ENCODE measurements at regions not wholly inside any gene's neighbourhood (a gene's known extent, or its start where the extent isn't known, plus 50 kb on each side); places are given as distances from the start of the nearest gene placed in this dataset.
"Not testable (repeated sequence)": the region's sequence is repeated elsewhere in the genome, so short reads cannot be mapped to it uniquely, and the experiment has no call there.

DNA sequence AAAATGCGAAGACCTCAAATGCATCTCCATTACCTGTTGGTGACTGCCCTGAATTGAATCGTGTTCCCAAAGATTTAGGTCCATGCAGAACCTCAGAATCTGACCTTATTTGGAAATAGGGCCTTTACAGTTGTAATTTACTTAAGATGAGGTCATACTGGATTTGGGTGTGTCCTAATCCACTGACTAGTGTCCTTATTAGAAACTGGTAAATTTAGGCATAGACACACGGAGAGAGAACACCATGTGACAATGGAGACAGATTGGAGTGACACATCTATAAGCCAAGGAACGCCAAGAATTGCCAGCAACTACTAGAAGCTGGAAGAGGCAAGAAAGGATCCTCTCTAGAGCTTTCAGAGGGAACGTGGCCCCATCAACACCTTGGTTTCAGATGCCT lies 203.1 kb downstream of the SMAD2 start:
- DNase-seq: no peak

DNA sequence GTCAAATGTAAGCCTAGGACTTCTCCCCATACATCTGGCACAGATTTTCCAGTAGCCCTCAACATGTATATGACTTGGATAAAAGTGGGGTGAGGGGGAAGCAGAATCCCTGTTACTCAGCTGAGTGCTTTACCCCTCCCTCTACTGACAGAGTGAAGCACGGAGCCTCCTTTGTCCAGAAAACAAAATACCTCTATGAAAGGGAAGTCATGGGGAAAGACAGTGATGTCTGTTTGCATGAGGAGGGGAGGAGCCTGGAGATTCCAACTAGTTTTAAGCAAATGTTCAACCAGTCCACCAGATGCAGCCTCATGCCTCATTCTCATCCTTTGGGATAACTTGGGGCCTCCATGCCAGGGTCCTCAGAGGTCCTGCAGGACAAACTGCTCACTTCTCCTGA lies 203.9 kb downstream of the SMAD2 start:
- no peak for DNase-seq

DNA sequence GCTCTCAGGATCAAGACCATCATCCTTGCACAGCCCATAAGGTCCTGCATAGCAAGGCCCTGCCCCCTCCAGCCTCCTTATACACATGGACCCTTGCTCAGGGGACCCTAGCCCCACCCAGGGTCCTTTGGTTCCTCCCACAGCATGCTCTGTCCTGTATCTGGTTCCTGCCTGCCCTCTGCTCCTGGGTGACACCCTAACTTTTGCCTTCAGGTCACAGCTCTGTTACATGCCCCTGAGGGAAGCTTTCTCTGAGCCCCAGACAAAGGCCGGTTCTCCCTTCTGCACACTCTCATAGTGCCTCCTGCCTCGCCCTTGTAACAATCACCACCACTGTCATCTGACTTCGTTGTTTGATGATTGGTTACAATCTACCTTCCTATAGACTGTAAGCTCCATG lies 204.8 kb downstream of the SMAD2 start:
- no peak for DNase-seq

DNA sequence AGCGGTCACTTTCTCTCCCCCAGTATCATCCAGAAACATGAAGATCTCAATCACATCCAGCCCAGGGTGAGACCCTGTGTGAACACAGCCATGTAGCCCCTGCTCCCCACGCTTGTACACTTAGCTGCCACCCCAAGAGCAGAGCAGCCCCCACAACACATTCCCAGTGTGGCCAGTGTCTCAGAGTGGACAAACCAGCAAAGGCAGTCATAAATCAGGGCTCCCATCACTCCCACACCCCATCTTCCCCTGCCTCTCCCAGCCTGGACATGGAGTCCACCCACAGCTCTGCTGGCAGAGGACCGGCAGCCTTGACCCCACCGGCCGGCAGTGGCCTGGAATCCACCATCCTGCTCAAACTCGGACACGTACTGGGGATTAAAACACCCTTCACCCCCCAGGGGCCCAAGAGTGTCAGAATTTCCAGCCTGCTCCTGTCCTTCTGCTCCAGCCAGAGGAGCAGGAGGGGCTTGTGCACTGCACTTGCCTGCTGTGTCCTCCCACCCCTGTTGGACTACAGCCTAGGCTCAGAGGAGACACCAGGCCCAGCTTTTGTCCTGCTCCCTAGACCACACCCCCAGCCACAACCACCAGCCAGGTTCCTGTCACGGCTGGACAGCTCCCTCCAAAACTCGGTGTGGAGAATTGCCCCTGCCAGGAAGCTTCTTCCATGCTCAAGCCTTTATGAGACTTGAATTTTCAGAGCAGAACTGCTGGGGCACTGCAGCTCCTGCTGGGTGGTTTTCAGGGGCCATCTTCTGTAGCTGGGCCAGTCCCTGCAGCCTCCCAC lies 206.1 kb downstream of the SMAD2 start:
- no peak for DNase-seq

DNA sequence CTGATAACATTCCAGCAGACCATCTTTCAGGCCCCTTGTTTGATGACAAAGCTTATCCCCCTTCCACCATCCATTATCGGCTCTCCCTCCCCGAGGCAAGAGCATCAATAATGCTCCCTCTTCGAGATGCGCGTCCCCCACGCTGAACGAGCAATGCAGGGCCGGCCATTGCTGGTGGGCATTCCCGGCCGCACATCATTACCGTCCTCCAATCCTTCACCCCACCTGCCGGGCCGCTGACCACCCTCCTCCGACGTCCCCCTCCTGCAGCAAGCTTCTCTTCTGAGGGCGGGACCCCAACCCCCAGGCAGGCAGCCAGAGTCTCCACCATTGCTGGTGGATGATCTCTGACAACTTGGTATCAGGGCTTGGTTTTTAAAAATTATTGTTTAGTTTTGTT lies 208.6 kb downstream of the SMAD2 start:
- no peak for DNase-seq

DNA sequence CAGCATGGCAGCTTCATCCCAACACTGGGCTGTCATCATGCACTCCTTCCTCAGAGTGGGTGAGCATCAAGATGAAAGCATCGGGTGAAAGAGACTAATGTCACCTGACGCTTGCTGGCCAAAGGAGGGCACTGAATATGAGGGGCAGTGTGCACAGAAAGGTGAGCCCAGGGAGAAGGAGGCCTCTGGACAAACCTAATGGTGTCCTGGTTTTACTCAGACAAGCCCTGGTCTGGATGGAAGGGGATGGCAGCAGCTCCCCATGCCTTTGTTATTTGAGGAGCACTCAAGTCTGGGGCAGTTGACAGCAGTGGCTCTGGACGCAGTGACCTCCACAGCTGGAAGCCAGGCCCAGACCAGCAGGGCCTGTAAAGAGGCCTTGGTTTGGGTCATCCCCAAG lies 209.7 kb downstream of the SMAD2 start:
- no peak for DNase-seq

DNA sequence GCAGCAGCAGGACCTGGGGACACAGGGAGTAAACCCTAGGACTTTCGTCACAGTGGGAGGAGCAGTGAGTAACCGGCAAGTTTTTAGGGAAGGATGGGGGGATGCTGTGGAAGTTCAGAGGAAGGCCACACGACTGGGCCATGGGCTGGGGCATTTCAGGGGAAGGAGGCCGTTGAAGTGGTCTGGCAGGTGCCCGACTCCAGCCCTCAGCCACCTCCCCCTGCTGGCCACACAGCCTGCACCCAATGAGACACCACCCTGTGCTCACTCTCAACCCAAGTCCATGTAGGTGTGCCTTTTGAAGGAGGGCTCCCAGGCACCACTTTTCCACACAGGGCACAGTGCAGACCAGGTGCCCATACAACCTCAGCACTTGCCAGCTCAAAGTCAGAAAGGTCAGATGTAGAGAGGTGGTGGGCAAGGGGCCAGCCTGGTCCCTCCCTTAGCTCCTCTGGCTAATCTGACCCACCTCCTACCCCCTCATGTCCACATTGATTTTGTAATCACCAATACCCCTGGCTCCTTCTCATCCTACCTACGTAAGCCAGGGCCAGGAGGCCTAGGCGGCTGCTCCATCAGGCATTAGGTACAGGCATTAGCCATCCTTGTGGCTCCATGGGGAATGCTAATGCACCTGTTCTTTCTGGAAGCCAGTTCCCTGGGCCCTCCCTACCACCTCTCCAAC lies 211.2 kb downstream of the SMAD2 start:
- no peak for DNase-seq

DNA sequence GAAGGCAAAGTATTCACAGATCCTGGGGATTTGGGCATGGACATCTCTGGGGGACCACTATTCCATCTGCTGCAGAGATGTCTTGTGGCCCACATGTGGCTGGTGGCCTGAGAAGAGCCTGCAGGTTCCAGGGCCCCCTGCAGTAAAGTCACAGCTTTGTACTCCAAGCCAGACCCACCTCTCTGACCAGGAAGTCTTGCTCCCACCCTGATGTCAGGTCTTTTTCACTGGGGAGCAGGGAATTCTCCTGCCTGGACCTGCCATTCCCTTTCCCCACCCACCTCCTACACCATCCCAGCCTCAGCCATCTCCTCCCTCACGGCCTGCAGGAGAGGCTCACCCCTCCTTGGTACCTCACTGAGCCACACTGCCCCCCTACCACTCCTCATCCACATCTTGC lies 211.8 kb downstream of the SMAD2 start:
- no peak for DNase-seq

DNA sequence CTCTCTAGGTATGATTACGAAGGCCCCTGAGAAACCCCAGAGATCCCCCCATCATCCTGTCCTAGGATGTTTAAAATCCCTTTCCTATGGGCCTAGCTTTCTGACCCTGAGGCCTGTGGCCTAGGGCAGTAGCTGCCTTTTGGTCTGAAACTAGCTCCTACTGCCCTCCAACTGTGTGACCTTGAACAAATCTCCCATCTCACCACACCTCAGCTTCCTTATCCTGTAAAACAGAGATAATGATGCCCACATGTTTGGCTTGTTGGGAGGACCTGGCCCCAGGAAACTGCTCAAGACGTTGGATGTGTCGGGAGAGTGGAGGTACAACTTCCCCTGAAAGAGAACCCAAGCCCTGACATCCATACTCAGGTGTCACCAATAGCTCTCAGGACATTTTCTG lies 213.2 kb downstream of the SMAD2 start:
- no peak for DNase-seq

DNA sequence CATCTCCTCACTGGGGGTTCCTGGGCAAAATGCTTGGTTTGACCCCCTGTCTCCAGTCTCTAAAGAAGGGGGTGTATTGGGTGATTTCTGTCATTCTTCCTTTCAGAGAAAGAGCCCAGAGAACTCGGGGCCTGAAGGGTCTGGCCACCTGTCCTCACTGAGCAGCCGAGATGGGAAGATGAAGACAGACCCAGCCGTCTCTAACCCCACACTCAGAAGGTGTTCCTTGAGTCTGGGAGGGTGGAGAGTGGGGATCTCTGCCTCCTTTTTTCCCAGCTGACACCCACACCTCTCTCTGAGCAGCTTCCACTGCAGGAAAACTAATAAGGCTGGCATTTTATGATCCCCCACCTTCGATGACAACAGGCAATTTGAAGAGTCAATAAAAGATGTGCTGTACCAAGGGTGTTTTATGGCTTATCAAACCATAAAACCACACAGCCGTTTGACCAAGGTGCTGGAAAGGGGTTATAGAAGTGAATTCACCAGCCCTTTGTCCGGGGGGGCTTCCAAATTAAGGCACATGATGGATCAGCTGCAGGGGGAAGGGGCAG lies 213.8 kb downstream of the SMAD2 start:
- no peak for DNase-seq

DNA sequence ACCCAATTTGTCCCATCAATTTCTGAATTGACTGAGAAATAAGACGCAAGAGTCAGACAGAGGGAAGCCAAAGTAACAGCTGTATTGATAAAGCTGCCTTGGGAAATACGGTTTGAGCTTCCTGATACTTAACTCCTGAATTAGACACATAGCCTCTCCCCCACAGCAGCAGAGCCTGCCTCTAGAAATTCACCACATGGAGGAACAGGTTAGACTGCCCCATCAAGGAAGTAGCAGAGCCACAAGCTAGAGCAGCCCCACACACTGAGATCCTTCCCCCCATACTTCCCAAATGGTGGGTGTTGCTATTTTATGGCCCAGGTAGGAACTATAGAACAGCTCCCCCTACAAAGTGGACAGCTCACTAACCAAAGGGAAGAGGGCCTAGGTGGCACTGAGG lies 220.0 kb downstream of the SMAD2 start:
- DNase-seq: no peak

DNA sequence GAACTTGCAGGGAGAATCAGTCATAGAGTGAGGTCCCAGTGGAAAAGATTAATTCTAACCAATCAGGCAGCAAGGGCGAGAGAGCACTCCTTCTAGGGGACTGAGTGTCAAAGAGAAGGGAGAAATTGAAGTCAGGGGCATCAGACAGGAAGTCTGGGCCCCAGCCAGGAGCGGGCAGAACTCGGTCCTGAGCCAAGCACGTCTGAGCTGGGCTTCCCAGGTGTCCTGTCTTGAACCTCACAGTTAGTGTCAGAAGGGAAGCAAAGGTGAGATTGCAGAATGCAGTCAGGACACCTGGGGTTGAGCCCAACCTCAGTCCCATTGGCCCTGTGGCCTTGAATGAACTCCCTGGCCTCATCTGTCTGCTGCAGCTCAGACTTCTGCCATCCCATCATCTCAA lies 220.9 kb downstream of the SMAD2 start:
- DNase-seq: no peak

DNA sequence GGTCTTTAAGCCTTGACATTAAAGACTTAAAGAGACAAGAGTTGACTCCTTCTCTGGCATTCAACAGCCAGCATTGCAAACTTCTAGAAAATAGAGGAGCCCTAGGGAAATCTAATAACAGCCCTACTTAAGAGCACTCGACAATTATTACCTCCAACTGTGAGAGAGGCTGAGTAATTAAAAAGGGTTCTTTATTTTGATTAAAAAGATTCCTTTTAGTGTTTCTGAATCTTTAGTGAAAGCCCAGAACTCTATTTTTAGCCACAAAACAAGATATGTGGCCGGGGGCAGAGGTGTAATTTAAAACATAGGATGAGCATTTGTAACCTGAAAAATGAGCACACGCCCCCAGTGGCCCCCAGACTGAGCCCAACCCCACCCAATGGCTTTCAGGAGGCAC lies 222.3 kb downstream of the SMAD2 start:
- DNase-seq: no peak

DNA sequence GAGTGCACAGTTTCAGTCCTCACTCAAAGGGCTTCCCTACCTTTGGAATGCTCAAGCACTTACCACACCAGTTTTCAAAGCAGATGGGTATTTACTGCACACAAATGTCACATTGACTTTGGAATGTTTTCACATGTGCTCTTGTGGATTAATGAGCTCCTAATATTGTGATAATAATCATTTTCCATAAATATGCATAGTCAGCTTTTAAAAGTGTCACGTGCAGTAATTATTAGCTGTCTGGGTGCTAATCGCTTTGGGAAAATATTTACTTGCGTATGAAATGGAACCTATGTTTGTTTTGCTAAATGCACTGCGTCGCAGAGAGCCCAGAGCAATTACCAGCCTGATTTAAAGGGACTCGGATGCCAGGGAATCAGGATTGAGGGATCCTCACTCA lies 229.3 kb downstream of the SMAD2 start:
- DNase-seq: no peak

DNA sequence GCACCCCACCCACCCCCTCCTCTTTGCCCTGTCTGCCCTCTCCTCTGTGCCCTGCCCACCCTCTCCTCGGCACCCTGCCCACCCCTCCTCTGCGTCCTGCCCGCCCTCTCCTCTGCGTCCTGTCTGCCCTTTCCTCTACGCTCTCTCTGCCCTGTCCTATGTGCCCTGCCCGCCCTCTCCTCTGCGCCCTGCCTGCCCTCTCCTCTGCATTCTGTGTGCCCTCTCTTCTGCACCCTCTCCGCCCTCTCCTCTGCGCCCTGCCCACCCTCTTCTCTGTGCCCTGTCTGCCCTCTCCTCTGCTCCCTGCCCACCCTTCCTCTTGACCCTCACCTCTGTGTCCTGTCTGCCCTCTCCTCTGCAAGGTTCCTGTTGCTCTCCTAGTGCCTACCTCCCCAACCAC lies 233.6 kb downstream of the SMAD2 start:
- DNase-seq: no peak

DNA sequence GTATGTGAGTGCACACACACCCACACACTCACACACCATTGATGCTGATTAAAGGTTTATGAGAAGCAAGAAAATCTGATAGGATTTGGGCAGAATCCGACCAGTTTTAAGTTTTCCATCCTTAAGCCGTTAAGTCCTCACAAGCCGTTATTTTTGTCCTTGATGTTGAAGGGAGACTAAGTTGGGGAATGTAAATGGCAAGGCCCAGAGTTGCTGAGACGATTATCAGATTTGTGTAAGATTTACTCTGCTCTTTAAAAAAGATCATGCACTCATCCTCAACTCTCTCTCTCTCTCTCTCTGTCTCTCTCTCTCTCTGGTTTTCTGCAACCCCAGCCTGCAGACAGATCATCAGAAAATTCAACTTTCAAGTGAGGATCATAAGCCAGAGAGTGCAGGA lies 238.8 kb downstream of the SMAD2 start:
- no peak for DNase-seq

DNA sequence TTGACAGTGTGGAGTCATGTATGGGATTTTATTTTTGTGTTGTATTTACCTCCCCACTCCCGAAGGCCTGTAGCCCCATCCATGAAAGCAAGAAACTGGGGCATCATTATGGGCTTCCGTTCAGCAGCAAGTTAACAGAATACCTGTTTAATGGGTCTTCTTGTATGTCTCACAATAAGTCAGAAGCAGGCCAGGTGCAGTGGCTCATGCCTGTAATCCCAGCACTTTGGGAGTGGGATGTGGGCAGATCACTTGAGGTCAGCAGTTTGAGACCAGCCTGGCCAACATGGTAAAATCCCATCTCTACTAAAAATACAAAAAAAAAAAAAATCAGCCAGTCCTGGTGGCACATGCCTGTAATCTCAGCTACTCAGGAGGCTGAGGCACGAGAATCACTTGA lies 239.7 kb downstream of the SMAD2 start:
- not testable (repeated sequence) for DNase-seq

DNA sequence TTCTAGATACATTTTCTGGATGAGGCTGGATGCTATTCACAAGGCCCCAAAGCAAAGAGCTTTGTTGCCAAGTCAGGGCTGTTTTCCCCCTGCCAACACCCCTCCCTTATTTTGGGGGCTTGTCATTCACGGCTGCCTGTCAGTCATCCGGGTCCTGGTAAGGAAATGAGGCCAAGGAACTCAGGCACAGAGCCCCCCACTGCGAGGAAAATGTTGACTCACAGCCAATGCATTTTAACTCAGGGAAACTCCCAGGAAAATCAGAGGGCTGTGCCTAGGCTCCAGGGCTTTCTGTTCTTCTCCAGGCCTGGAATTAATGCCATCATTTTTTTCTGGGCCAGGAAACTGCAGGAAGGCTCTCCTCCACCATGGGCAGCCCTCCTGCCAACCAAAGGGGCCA lies 241.1 kb downstream of the SMAD2 start:
- DNase-seq: no peak

DNA sequence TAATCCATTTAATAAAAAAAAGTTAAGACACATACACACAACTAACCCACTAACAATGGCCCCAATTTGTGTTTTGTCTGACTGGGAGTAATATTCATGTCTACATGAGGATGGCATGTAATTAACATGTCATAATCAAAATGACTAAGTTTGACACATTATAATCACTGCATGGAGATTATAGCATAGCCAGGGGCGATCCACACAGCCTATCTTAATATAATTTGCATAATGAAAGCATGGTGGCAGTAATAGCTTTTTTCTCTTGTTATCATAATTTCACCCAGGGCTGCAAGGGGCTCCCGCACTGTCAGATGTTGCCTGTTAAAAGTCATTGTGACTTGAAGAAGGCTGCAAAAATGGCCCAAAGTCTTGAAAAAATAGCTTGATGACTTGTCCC lies 243.7 kb downstream of the SMAD2 start:
- DNase-seq: no peak

DNA sequence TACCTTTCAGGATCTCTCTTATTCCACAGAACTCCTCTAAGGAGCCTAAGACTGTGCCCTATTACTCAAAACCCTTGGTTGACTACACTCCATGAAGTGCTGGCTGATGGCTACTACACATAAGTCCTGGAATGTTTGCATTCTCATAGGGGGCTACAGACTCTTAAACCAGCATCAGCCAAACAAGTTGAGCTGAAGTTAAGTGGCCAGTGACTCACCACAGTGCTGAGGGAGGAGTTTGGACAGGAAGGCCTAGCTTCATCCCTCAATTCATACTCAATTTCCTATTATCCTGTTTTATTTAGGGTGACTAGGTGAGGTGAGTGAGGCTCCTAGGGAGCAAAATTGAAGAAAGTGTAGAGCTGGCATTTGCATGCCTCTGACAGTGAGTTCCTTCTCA lies 246.7 kb downstream of the SMAD2 start:
- no peak for DNase-seq

DNA sequence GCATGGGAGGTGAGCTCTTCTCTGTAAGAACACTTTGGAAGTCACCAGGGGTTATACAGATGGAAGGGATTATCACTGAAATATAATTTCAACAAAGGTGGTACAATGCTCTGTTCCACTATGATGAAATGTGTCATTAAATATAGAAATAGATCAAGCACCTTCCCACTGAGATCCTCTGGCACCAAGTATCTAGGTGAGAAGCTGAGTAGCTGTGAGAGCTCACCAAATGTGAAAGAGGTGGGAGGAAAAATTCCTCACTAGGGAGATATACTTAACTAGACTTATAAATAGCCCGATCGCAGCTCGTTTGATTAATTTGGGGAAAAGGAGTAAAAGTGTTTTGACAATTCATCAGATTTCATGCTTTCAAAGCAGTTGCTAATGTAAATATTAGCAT lies 247.6 kb downstream of the SMAD2 start:
- no peak for DNase-seq

DNA sequence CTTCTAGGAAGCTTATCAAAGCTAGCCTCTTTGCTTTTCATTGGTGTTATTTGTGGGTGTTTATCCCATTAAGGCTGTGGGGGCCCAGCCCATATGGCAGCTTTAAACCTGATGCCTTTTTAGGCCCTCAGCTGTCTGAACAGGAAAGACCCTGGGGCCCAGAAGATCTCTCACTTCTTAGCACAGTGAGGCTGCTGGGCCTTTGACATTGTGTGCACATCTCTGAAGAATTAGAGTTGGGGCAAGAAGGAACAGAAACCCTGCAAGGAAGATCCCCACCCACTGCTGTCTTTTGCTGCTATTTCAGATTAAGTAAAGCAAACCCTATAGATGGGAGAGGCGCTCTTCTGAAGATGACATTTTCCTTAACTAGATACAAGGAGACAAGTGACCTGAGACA lies 250.0 kb downstream of the SMAD2 start:
- DNase-seq: no peak

DNA sequence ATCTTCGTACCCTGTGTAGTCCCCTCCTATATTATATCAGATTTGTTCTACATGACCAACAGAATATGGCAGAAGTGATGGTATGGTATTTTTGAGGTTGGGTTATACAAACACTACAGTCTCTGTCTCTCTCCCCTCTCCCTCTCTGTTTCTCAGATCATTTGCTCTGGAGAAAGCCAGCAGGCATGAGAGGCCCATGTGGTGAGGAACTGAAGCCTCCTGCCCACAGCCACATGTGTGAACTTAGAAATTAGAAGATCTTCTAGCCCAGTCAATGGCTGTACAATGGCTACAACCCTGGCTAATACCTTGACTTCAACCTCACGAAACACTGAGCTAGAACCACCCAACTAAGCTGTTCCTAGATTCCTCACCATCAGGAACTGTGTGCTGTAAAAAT lies 250.6 kb downstream of the SMAD2 start:
- no peak for DNase-seq

DNA sequence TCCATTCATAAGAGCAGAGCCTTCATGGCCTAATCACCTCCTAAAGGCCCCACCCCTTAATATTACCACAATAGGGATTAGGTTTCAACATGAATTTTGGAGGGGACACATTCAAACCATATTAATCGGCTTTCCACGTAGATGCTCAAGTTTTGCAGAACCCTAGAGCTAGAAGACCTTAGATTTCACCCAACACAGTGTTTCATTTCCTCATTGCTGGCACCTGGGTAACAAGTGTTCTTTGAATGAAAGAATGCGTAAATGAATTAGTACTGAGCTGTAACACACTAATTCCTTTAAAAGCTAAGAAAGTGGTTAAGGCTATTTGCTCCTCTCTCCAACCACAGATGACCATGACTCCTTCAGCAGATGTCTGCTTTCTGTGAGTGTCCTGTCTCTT lies 252.5 kb downstream of the SMAD2 start:
- no peak for DNase-seq

DNA sequence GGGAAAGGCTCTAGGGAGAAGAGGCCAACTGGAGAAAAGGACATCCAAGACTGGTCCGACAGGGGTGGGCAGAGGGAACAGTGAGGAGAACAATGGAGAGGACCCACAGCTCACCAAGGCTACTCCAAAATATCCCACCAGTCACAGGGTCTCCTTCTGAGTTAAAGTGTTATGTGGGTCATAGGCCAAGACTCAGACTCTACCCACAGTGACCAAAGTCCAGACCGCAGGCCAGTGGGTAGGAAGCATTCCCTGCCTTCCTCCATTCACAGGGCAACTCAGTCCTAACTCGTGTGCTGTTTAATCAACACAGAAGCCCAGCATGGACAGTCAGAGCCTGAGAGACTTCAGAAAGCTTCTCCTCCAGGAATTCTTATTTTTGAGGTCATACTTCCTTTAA lies 260.6 kb downstream of the SMAD2 start:
- no peak for DNase-seq
